Endothelial cell of umbilical vein (primary cell): ENCODE measurements at regions not wholly inside any gene's neighbourhood (a gene's known extent, or its start where the extent isn't known, plus 50 kb on each side); places are given as distances from the start of the nearest gene placed in this dataset.

ENCODE experiments used
- BruUV-seq: library from RNA; stranded (reverse); fragments of 400-500 nt; replicated peaks from 2 replicates; lab custom pipeline; 2021; lab: Mats Ljungman, UMichigan
- CTCF ChIA-PET: fragments of 300-600, 350-600 bp; sonication (Branson Sonifier 250); formaldehyde crosslinking; loops from one replicate; lab custom pipeline; 2021; ENCODE audit warnings: antibody characterized with exemption, inconsistent platforms; lab: Charles Lee
- POLR2A ChIA-PET: fragments of 300-600, 350-600 bp; sonication (Branson Sonifier 250); formaldehyde crosslinking; loops from one replicate; lab custom pipeline; 2021; ENCODE audit warnings: antibody characterized with exemption, inconsistent platforms; lab: Charles Lee
- DNase-seq: peaks from one replicate; pipeline ENCODE4 v3.0.0-alpha.2; 2011; ENCODE audit warnings: low read depth, low spot score
- FAIRE-seq: peaks from 2 replicates; lab custom pipeline; 2011; peaks lifted over from hg19 to GRCh38; lab: Jason Lieb, UNC
- H2AFZ ChIP-seq: 2 replicates; pipeline ENCODE4 v1.6.0; 2012; ENCODE audit warnings: low read depth, low read length, control low read depth, inconsistent platforms
- H3K27ac ChIP-seq: 2 replicates; pipeline ENCODE4 v1.5.1; 2011; ENCODE audit warnings: low read depth, mild to moderate bottlenecking, control low read depth, low read length, moderate library complexity; ENCODE audit not compliant: insufficient read depth
- H3K27me3 ChIP-seq, 2 experiments: 2 replicates each; pipeline versions ENCODE4 v1.6.0 to v1.6.1; 2011; ENCODE audit warnings: low read length in 2 of 2, mixed read lengths in 1 of 2; ENCODE audit not compliant: control insufficient read depth in 2 of 2, insufficient read depth in 2 of 2
- H3K36me3 ChIP-seq, 2 experiments: 2 replicates in 1 of 2; 3 replicates in 1 of 2; pipeline ENCODE4 v1.5.1; 2011; ENCODE audit warnings: low read length in 2 of 2, mild to moderate bottlenecking in 1 of 2, moderate library complexity in 1 of 2; ENCODE audit not compliant: control insufficient read depth in 2 of 2, insufficient read depth in 2 of 2; ENCODE audit errors: extremely low read depth in 1 of 2
- H3K4me1 ChIP-seq: 3 replicates; pipeline ENCODE4 v1.5.1; 2011; ENCODE audit warnings: mild to moderate bottlenecking, low read length; ENCODE audit not compliant: control insufficient read depth, insufficient read depth; ENCODE audit errors: extremely low read depth
- H3K4me2 ChIP-seq: 2 replicates; pipeline ENCODE4 v1.6.1; 2011; ENCODE audit warnings: low read length, control low read depth, mixed read lengths; ENCODE audit not compliant: insufficient read depth
- H3K4me3 ChIP-seq, 3 experiments: fragments of 200-600 bp in 1 of 3; sonication (generic), shearing (Covaris generic) in 1 of 3; replicated peaks in 1 of 3; 2 replicates each; pipeline ENCODE4 v1.5.1; 2011 to 2016; ENCODE audit warnings: control low read depth in 3 of 3, low read length in 3 of 3, mild to moderate bottlenecking in 2 of 3, inconsistent platforms in 1 of 3, low read depth in 1 of 3, moderate library complexity in 1 of 3; ENCODE audit not compliant: insufficient read depth in 1 of 3
- H3K79me2 ChIP-seq: 2 replicates; pipeline ENCODE4 v1.6.0; 2012; ENCODE audit warnings: low read length, inconsistent platforms; ENCODE audit not compliant: control insufficient read depth, insufficient read depth
- H3K9ac ChIP-seq: replicated peaks from 2 replicates; pipeline ENCODE3; 2011; ENCODE audit warnings: low read length, control low read depth; ENCODE audit not compliant: insufficient read depth; ENCODE audit errors: extremely low read depth
- H3K9me1 ChIP-seq: replicated peaks from 3 replicates; pipeline ENCODE4 v1.6.0; 2011; ENCODE audit warnings: mild to moderate bottlenecking, low read length; ENCODE audit not compliant: control insufficient read depth, insufficient read depth; ENCODE audit errors: extremely low read depth
- H3K9me3 ChIP-seq: replicated peaks from 2 replicates; pipeline ENCODE4 v1.5.1; 2012; ENCODE audit warnings: low read length, inconsistent platforms; ENCODE audit not compliant: control insufficient read depth, insufficient read depth
- H4K20me1 ChIP-seq: replicated peaks from 2 replicates; pipeline ENCODE3; 2011; ENCODE audit warnings: mild to moderate bottlenecking, low read length; ENCODE audit not compliant: control insufficient read depth, insufficient read depth; ENCODE audit errors: extremely low read depth
- CTCF ChIP-seq, 2 donors: IDR thresholded peaks; 1 replicate in 1 of 2; 2 replicates in 1 of 2; pipeline ENCODE4 v1.5.1; 2011; ENCODE audit warnings: low read length in 2 of 2, mild to moderate bottlenecking in 2 of 2, moderate library complexity in 2 of 2, control low read depth in 1 of 2, inconsistent platforms in 1 of 2, low read depth in 1 of 2; ENCODE audit not compliant: insufficient read depth in 1 of 2; ENCODE audit errors: extremely low read depth in 1 of 2
- EZH2 ChIP-seq: IDR thresholded peaks from 2 replicates; pipeline ENCODE4 v1.6.1; 2012; ENCODE audit warnings: borderline replicate concordance, low read depth, mild to moderate bottlenecking, moderate library complexity, low read length, inconsistent platforms; ENCODE audit not compliant: severe bottlenecking
- FOS ChIP-seq: IDR thresholded peaks from 2 replicates; pipeline ENCODE4 v1.6.1; 2011; ENCODE audit warnings: mild to moderate bottlenecking, low read length, moderate library complexity, borderline replicate concordance; ENCODE audit not compliant: insufficient read depth
- GATA2 ChIP-seq: IDR thresholded peaks from 2 replicates; pipeline ENCODE4 v1.7.0; 2011; ENCODE audit warnings: low read depth, mild to moderate bottlenecking, moderate library complexity, mixed read lengths, low read length; ENCODE audit not compliant: insufficient read length, insufficient read depth
- JUN ChIP-seq: IDR thresholded peaks from 2 replicates; pipeline ENCODE4 v1.6.1; 2011; ENCODE audit warnings: borderline replicate concordance, low read depth; ENCODE audit not compliant: insufficient read length, insufficient read depth
- MYC ChIP-seq: IDR thresholded peaks from one replicate; pipeline ENCODE4 v1.6.1; 2011; ENCODE audit warnings: mild to moderate bottlenecking, low read depth, low read length
- POLR2A ChIP-seq: IDR thresholded peaks from 2 replicates; pipeline ENCODE4 v1.6.1; 2012; ENCODE audit warnings: low read depth, mild to moderate bottlenecking, control low read depth, low read length
- POLR2AphosphoS5 ChIP-seq: IDR thresholded peaks from 2 replicates; pipeline ENCODE4 v1.6.1; 2012; ENCODE audit warnings: low read depth, mild to moderate bottlenecking, control low read depth, low read length, moderate library complexity; ENCODE audit not compliant: insufficient read depth
- dilution Hi-C: fragments of 300-500 bp; cut with MboI; formaldehyde crosslinking; loops from one replicate; pipeline ENCODE4 v1.15.0; 2019; ENCODE audit warnings: low sequenced_read_pairs; ENCODE audit not compliant: extremely low pct_ligation_motif_present
- intact Hi-C: fragments of 100-400 bp; cut with micrococcal nuclease; formaldehyde crosslinking; loops from one replicate; pipeline ENCODE4 v1.10.0; 2022
- TF ChIP-seq, protein P1 (sequence below): IDR thresholded peaks from 2 replicates; pipeline ENCODE4 v1.6.1; 2011; ENCODE audit not compliant: insufficient read depth, insufficient read length

- no peaks in the 10 kb centered on the region for H3K27me3 ChIP-seq
- H4K20me1 ChIP-seq = no peaks in the 10 kb centered on the region
- TF ChIP-seq EZH2 (no peak), JUN (no peak), CTCF (IDR thresholded peaks at IDR 0.05; ENCODE audit: extremely low read depth in 1 of 2, insufficient read depth in 1 of 2, low read depth in 1 of 2, low read length in 2 of 2) (no peak), POLR2A (no peak), POLR2AphosphoS5 (no peak), GATA2 (no peak), FOS (no peak), MYC (no peak)
- TF ChIP-seq, protein P1, sequence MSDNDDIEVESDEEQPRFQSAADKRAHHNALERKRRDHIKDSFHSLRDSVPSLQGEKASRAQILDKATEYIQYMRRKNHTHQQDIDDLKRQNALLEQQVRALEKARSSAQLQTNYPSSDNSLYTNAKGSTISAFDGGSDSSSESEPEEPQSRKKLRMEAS = no peak
- no peak overlapping the region for H3K4me3 ChIP-seq
- intact Hi-C loops = no loop called here
- H3K4me1 ChIP-seq = no peaks in the 10 kb centered on the region
- no peaks in the 10 kb centered on the region for H3K9me1 ChIP-seq
- no peaks in the 10 kb centered on the region for H3K9me3 ChIP-seq
- H3K36me3 ChIP-seq = no peaks in the 10 kb centered on the region
- BruUV-seq = no TSS peak
- DNase-seq = no peak
- no peak overlapping the region for H2AFZ ChIP-seq
- POLR2A ChIA-PET = no interaction called here
- H3K4me2 ChIP-seq = no peak overlapping the region
- dilution Hi-C loops = no loop called here
- FAIRE-seq = no peak
- no peak overlapping the region for H3K27ac ChIP-seq
- CTCF ChIA-PET = no interaction called here
- H3K9ac ChIP-seq = no peak overlapping the region
- H3K79me2 ChIP-seq = no peaks in the 10 kb centered on the region
Observed at GRCh38 chr1:217017165-217017564, 293.9 kb upstream of the ESRRG start.
